Fibroblast of upper back skin (primary cell): ENCODE measurements at regions not wholly inside any gene's neighbourhood (a gene's known extent, or its start where the extent isn't known, plus 50 kb on each side); places are given as distances from the start of the nearest gene placed in this dataset.

Experiments used
- DNase-seq: peaks from one replicate; pipeline ENCODE4 v3.0.0-alpha.2; 2013

DNA sequence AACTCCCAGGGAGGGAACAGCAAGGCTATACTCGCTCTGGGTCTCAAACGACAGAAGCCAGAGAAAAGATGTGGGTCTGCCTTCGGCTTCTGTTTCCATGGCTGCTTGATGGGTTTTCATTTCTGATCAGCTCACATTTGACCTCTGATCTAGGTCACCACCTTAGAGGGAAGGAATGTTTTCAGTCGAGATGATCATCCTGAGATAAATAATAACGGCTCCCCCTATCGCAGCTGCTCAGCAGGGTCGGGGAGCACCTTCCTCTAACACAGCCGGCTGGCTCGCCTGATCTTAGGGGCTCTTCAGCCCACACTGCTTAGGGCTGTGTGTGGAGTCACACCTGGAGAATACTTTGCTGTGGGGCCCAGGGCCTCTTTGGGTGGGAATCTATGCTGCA is 53.1 kb upstream of the ZNF648 start:
- DNase-seq: no peak

DNA sequence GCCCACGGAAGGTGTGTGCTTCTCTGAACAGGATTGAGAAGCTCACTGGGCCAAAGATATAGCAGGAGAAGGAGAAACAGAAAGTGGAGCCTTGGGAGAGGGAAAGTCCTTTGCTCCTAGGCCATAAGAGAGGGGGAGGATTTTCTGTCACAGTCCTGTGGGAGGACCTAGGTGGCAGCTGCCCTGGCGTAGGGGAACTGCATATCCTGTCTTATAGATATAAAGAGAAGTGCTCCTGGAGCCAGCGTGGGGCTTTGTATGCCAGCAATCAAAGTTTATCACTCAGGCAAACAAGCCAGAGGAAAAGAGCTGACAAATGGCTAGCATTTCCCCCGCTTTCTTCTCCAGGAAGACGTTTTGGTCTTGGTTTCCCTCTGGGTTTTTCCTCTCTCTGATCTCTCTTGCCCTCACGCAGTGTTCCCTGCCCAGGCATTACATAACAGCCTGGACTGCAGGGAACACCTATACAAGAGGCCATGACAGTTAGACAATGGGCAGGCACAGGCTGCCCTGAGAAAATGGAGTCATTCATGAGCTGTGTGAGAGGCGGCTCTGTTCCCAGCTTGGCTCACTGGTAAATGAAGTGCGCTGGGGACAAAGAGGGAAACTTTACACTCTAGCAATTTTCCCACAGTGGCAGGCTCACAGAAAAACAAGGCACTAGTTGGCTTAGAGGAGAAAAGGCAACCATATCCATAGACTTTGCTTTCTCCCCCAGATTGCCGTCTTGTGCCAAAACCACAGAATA is 52.5 kb upstream of the ZNF648 start:
- no peak for DNase-seq

DNA sequence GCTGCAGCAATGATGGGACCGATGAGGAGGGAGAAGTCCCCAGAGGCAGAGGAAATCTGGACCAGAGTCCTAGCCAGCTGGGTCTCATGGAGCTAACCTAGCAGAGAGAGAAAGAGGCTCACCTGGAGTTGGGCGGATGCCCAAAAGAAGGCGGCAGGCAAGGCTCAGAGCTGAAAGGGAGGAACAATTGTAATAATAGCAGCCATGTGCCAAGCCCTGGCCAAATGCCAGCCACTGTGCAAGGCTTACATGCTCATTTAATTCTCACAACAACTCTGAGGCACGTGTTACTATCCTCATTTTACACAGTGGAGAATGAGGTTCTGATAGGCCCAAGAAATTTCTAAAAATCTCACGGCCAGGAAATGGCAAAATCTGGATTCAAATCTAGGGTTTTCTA is 50.0 kb upstream of the ZNF648 start:
- DNase-seq: no peak
